SJSA1 (cell line): ENCODE measurements at regions not wholly inside any gene's neighbourhood (a gene's known extent, or its start where the extent isn't known, plus 50 kb on each side); places are given as distances from the start of the nearest gene placed in this dataset.
"Not testable (repeated sequence)": the region's sequence is repeated elsewhere in the genome, so short reads cannot be mapped to it uniquely, and the experiment has no call there.

Experiments used
- DNase-seq, 2 experiments: peaks; one replicate each; pipeline ENCODE4 v3.0.0-alpha.2; 2015 to 2020; ENCODE audit warnings: low spot score in 2 of 2, low read depth in 1 of 2
- H3K27ac ChIP-seq: fragments of 250-450 bp; sonication (Bioruptor Pico); 2 replicates; pipeline ENCODE4 v1.5.1; 2020; ENCODE audit warnings: mild to moderate bottlenecking, moderate library complexity
- H3K27me3 ChIP-seq: fragments of 250-450 bp; sonication (Bioruptor Pico); replicated peaks from 2 replicates; pipeline ENCODE4 v1.5.1; 2020; ENCODE audit warnings: mild to moderate bottlenecking, moderate library complexity
- H3K36me3 ChIP-seq: fragments of 250-450 bp; sonication (Bioruptor Pico); 2 replicates; pipeline ENCODE4 v1.5.1; 2020; ENCODE audit warnings: mild to moderate bottlenecking
- H3K4me1 ChIP-seq: fragments of 250-450 bp; sonication (Bioruptor Pico); replicated peaks from 2 replicates; pipeline ENCODE4 v1.6.1; 2021; ENCODE audit warnings: mild to moderate bottlenecking
- H3K4me3 ChIP-seq: fragments of 250-450 bp; sonication (Bioruptor Pico); 2 replicates; pipeline ENCODE4 v1.5.1; 2020; ENCODE audit warnings: mild to moderate bottlenecking
- H3K9me3 ChIP-seq: fragments of 250-450 bp; sonication (Bioruptor Pico); replicated peaks from 2 replicates; pipeline ENCODE4 v1.5.1; 2020; ENCODE audit warnings: mild to moderate bottlenecking

DNA sequence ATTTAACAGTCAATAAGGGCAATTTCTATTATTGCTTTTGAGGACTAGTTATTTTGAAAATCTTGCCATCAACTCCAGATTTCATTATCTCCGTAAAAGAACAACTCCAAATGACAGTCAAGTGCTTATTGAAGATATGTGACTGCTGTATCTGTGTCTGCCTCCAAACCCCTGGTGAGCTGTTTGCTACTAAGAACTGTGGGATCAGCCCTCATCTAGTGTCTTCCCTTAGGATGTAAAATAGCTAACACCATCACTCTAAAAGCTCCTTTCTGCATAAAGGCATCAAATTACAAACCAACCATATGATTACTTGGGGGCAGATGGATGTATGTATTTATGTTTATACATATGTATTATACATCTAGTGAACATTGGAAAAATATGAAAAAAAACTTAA lies 70.8 kb upstream of the SLC13A1 start:
- Histone ChIP-seq H3K27me3 (no peaks in the 10 kb centered on the region), H3K27ac (peak overlapping the region; percentile 48)

GRCh38 chr7:123265853-123266252 lies 66.1 kb upstream of the SLC13A1 start:
- Histone ChIP-seq H3K4me1 (peaks cover 6% of the 10 kb centered on the region), H3K36me3 (peaks cover 41% of the 10 kb centered on the region), H3K27ac (no peak overlapping the region), H3K4me3 (no peak overlapping the region), H3K9me3 (no peaks in the 10 kb centered on the region), H3K27me3 (no peaks in the 10 kb centered on the region)
- DNase-seq: no peak

More for the DNA sequence above, 70.8 kb upstream of the SLC13A1 start:
- no peaks in the 10 kb centered on the region for H3K9me3 ChIP-seq
- H3K4me1 ChIP-seq: peaks cover 32% of the 10 kb centered on the region
- H3K36me3 ChIP-seq: peaks cover 41% of the 10 kb centered on the region
- DNase-seq: no peak
- no peak overlapping the region for H3K4me3 ChIP-seq

DNA sequence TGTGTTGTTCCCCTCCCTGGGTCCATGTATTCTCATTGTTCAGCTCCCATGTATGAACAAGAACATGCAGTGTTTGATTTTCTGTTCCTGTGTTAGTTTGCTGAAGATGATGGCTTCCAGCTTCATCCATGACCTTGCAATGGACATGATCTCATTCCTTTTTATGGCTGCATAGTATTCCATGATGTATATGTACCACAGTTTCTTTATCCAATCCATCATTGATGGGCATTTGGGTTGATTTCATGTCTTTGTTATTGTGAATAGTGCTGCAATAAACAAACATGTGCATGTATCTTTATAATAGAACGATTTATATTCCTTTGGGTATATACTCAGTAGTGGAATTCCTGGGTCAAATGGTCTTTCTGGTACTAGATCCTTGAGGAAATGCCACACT lies 65.1 kb upstream of the SLC13A1 start:
- H3K27me3 ChIP-seq, H3K9me3 ChIP-seq, H3K4me1 ChIP-seq, H3K4me3 ChIP-seq, DNase-seq, H3K27ac ChIP-seq: not testable (repeated sequence)
- peaks cover 35% of the 10 kb centered on the region for H3K36me3 ChIP-seq

- Histone ChIP-seq H3K27me3 (no peaks in the 10 kb centered on the region), H3K4me3 (no peak overlapping the region), H3K27ac (no peak overlapping the region), H3K4me1 (no peaks in the 10 kb centered on the region), H3K9me3 (no peaks in the 10 kb centered on the region), H3K36me3 (peaks cover 24% of the 10 kb centered on the region)
- no peak for DNase-seq
Measured at GRCh38 chr7:123260428-123260960, 60.7 kb upstream of the SLC13A1 start.

GRCh38 chr7:123259759-123260158 lies 60.0 kb upstream of the SLC13A1 start:
- Histone ChIP-seq H3K36me3 (peaks cover 25% of the 10 kb centered on the region), H3K27me3 (no peaks in the 10 kb centered on the region), H3K9me3 (no peaks in the 10 kb centered on the region), H3K4me1 (no peaks in the 10 kb centered on the region), H3K27ac (no peak overlapping the region), H3K4me3 (no peak overlapping the region)
- DNase-seq: no peak
